ENCODE measurements at regions not wholly inside any gene's neighbourhood (a gene's known extent, or its start where the extent isn't known, plus 50 kb on each side); places are given as distances from the start of the nearest gene placed in this dataset.

DNA sequence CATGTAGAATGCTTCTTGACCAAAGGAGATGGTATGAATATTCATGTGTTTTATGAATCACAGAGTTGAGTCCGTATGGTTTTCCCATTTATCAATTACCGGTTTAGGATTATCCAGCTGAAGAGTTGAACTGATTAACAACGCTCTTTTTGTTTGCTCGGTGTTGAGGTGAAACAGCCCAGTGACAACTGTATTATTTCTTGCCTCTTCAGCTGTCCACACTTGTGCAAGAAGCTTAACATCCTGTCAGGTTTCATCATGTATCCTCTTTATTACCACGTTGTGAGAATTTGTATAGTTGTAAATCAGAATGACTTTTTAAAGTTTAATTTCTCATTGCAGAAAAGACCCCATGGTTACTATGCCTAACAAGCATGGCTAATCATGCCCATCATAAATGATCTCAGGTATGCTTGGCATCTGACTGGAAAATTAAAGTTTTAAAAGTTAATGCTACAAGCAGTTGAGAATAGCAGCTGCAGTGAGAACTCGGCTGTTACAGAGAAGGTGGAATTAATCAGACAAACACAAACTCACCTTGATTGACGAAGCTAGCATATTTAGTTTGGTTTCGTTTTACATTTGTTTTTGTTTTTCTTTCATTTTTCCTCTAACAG is 563.2 kb upstream of the ADGRL2 start:
- DNase-seq = no peak

GRCh38 chr1:81234237-81234636 is 566.5 kb upstream of the ADGRL2 start:
- no peak for DNase-seq

GRCh38 chr1:81233591-81233990 is 567.1 kb upstream of the ADGRL2 start:
- no peak for DNase-seq

- no peak for DNase-seq
Observed at GRCh38 chr1:81232420-81232819, 568.3 kb upstream of the ADGRL2 start.

- no peak for DNase-seq
Observed at GRCh38 chr1:81231729-81232038, 569.0 kb upstream of the ADGRL2 start.

DNA sequence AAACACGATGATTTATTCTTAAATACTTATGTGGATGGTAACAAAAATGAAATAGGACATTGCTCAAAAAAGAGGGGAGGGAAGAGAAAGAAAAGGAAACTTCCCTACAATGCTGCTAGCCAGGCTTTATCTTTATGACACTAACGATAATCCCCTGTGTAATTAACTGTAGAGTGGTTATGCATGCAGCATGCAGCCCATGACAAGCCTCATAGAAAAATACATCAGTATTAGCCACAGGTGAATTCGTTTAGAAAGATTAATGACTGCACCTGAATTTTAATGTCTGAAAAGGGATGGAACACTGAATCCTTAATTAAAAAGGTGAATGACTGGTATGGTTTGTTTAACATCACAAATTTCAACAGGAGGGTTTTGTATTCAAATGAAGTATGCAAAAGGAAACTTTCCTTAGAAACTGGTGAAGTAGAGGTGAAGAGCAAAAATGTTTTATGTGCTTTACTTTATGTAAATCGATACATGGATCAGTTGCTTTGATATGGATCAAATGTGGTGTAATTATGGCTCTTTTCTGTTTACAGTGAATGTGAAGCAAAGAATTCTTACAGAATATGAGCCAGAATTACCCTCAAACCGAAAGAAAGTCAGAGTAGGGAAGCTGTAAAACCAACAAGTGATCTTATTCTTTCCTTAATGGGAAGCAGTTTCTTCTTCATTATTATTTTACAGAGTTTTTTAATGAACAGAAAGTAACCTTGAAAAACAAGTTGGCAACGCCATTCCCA is 569.6 kb upstream of the ADGRL2 start:
- DNase-seq = no peak

DNA sequence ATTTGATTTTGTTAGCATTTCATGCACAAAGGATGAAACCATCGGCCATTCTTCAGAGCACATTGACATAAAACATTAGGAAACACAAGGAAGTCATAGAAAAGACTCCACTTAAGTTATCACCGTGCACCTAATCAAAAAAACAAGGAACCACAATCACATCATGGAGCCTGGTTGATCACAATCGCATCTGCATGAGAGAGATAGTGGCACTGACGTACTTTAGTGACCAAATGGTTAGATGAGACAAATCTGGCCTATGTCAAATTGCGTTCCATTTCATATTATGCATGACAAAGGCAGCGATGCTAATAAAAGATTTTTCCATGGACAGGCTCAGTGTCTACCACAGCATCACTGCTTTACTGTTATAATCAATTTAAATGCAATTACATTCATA is 571.8 kb upstream of the ADGRL2 start:
- no peak for DNase-seq

DNA sequence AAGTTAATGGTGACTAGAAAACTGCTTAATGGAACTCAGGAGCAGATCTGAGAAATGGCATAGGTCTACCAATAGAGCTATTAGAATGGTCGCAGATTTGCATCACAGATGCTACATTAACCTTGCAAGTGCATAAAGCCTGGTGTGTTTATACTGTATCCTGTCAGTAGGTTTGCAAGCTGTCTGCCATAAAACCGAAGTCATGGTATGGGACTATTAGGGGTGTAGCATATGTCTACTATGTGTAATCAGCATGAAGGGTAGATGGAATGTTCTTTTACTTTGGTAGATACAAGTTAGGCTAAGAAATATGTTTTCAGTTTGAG is 574.2 kb upstream of the ADGRL2 start:
- DNase-seq = no peak

GRCh38 chr1:81225789-81226602 is 574.7 kb upstream of the ADGRL2 start:
- no peak for DNase-seq

DNA sequence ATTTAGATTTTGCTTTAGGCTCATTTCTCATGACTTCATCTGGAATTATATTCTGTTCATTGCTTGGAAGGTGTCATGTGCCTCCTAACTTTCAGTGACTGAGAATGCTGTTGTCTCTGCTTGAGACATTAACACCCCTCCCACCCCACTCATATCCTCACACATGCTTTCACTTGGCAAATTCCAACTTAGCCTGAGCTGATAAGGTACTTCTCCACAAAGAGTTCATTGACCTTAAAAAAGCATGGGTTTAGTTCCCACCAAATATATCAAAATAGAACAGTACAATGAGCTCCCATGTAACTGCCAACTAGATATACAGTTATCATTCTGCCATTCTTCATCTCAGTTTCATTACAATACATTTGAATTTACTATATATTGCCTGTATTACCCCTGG is 576.5 kb upstream of the ADGRL2 start:
- DNase-seq = no peak

- DNase-seq = no peak
Observed at GRCh38 chr1:81221564-81221963, 579.2 kb upstream of the ADGRL2 start.

- DNase-seq = no peak
Observed at GRCh38 chr1:81220614-81221071, 580.1 kb upstream of the ADGRL2 start.

DNA sequence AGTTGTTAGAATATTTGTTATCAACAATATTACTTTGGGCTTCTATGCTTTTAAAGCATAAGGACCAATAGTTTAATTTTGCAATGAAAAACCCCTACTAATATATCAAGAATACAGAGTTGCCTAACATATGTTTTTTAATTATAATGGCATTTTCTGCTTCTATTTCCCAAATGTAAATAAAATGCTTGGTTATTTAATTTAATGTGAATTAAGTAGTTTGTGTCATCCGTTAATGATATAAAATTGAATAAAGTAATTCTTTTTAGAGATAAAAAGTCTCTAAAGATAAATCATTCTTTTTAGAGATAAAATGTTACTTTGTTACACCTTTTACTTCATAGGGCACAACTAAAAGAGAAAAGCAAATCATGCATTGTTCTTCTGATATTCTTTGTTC is 583.7 kb upstream of the ADGRL2 start:
- DNase-seq = no peak

DNA sequence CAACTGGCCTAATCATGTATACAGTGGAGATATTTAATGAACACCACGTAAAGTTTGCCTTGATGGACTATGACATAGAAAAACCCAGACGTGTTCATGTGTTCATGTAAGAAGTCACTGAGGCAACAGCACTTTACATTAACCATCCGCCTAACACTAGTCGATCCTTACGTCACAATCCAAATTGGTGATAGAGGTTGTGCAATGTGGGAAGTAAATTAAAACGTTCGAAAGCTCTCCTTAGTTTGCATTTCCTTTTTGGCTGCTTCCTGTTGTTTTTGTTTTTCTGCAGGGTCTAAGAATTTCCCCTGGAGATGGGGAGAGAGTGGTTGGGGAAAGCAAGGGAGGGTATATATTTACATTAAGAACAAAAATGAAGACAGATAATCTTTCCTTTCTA is 587.5 kb upstream of the ADGRL2 start:
- no peak for DNase-seq

- DNase-seq = no peak
Observed at GRCh38 chr1:81209461-81209860, 591.3 kb upstream of the ADGRL2 start.

DNA sequence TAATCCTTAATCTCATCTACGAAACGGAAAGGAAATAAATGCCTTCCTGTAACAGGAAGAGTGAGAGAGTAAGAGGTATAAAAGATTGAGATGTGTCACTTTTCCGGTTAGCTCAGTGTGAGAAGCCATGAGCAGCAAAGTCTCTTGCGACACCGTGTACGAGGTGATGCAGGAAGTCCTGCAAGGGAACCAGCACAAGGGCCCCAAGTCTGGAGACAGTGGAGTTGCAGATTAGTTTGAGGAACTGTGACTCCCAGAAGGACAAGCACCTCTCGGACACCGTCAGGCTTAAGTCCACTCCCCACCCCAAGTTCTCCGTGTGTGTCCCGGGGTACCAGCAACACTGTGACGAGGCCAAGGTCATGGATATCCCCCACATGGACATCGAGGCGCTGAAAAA is 592.3 kb upstream of the ADGRL2 start:
- no peak for DNase-seq

DNA sequence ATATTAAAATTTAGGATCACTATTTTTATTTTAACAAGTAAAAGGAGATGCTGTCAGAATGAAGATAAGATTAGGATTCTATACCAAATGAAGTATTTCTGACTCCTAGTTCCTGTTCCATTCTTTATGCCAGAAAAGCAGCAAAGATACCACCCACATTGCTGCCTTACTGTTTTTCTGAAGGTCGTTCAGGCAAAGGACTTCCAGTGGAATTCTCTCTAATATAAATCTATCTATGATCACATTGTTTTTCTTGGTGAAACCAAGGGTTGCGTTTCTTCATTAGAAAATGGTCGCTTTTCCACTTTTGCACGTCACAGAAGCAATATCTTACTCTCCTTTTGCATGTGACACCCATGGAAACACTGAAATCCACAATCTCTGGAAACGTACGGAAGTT is 594.8 kb upstream of the ADGRL2 start:
- no peak for DNase-seq

DNA sequence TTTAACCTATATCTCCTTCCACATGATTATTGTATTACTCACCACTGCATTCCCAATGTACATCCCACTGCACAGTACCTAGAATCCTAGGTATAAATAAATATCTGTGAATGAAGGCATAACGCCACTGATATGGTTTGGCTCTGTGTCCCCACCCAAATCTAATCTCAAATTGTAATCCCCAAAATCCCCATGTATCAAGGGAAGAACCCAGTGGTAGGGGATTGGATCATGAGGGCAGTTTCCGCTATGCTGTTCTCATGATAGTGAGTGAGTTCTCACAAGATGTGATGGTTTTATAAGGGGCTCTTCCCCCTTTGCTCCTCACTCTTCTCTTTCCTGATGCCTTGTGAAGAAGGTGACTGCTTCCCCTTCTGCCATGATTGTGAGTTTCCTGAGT is 599.0 kb upstream of the ADGRL2 start:
- DNase-seq = no peak

DNA sequence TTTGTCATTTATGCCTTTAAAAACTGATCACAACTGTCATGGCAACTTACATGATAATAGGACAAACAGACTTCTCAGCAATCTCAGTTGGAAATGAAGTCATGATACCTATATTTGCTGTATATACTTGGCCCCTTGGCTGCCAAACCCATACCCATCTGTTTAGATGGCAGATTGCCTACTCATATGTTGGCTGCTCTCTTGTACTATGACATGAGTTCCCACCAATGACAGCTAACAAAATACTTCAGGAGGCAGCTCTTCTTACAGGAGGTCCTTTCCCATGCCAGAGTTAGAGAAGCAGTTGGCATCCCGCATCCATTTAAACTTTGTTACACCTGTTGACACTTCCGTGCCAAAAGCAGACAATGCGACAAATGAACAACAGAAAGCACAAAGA is 603.1 kb upstream of the ADGRL2 start:
- DNase-seq = no peak

GRCh38 chr1:81192647-81193642 is 607.8 kb upstream of the ADGRL2 start:
- DNase-seq = no peak

DNA sequence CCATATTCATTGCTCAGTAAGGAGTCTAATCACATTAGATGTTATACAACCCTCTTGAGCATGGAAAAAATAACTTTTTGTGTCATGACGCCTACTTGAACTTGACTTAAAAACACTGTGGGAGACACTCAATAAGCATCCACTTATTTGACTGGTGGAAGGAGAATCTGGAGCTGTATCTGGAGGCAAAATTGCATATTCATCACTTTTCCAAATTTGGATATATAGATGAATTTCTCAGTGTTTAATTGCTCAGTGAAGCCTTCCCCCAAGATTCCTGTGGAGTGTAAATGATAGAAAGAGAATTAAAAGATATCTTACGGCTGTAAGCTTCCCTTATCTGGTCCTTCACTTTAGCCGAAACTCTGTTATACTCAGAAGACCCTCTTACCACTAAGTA is 610.7 kb upstream of the ADGRL2 start:
- DNase-seq = no peak

DNA sequence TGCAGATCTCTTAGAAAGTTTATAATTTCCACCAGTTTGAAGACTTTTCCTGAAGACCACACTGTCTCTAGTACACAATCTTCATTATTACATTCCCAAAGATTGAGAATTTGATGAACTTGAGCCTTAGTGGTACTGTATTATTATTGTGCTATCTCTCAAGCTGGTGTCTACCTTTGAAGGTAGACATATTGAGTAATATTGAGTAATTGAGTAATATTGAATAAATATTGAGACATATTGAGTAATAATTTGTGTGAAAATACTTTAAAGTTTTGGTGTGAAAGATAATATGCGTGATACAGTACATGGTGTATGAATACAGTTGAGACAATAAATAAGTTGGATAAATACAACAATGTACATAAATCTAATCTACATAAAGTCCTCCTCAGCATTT is 613.1 kb upstream of the ADGRL2 start:
- DNase-seq = no peak

DNA sequence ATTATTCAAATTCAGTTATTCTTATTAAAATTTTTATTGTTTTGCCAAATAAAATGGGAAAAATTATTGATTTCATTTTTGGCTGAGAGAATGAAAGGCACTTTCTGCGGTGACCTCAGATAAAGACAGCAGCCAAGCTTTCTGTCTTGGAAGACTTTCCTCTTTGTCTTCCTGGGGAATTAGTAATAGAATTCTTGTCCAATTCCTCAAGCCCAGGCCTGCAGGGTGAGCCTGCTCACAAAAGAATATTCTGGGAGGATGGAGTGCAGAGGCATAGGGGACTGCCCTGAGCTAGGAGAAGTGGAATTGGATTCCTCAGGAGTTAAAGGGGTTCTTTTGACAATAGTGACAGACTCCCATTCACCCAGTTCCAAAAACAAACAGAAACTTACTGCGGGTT is 614.5 kb upstream of the ADGRL2 start:
- DNase-seq = no peak
